ENCODE measurements at regions not wholly inside any gene's neighbourhood (a gene's known extent, or its start where the extent isn't known, plus 50 kb on each side); places are given as distances from the start of the nearest gene placed in this dataset.

DNA sequence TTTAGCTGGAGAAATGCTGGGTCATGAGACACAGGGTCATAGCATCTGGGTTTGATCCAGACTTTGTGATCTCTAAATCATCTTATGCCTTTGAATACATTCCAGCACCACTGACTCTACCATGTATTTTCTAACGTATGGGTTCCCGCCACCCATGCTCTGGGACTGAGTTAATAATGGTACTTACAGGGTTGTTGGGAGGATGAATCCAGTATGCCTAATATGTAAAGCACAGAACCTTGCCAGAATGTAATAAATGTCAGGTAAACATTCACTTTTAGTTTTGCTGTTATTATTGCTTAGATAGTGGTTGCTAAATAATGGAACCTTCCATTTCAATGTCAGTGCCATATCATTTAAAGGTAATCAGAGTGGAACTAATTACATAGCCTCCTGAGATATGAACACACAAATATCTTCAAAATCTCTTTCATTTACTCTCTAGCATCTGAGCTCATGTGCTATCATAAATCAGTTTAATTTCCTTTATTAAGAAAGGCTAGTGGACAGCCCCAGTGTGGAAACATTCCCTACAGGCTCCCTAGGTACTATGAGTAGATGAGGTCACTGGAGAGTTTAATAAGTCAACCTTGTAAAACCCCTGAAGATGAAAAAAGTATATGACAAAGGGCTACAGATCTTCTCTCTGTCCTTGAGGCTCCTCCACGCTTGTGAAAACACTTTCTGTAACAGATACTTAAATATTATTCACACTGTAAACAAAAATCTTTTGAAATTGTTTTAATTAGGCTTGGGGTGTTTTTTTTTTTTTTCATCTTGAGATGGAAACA, 226.6 kb downstream of the ALDH8A1 start:
- CTCF ChIA-PET: interaction anchor here (0.6 to 0.7 kb wide), 2 partner anchors 507 to 1563 kb away, joined by 4 to 5 read pairs; no protein-coding TSS in a partner anchor
- TF ChIP-seq CTCF (conservative IDR thresholded peaks at IDR 0.05; ENCODE audit: low read depth): no peak
- POLR2A ChIA-PET (ENCODE audit: low non-redundant PET): no interaction called here
- DNase-seq (ENCODE audit: low spot score): no peak
- H3K27ac ChIP-seq: no peak overlapping the region

DNA sequence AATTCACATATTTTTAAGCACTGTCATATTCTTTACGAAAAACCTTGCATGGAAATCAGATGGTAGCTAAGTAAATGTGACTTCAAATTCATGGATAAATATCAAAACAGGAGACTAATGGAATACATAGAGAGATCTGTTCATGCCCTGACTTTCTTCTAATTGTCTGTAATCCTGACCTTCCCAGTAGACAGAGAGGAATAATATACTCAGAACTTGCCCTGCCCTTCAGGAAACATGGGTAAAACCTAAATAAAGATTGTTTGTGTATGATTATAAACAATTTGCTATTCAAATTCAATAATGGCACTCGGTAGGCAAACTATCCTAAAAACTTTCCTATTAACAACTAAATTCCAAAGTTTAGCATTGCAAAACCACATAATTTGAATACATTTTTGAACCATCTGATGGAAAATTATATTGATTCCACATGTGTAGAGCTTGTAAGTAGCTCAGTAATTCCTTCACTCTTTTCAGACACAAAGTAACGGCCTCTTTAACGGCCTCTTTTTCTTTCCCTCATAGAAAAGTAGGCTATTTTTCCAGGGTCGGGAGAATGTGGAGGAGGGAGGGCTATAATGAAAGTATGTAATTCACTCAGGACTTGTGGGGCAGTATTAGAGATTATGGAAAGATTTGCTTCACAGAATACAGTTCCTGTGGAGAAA, 227.6 kb downstream of the ALDH8A1 start:
- DNase-seq (ENCODE audit: low spot score): no peak
- no peak for TF ChIP-seq CTCF (conservative IDR thresholded peaks at IDR 0.05; ENCODE audit: low read depth)
- ChIA-PET CTCF (interaction anchor here (0.7 kb wide), 1 partner anchor 1562 kb away, joined by 5 read pairs; no protein-coding TSS in a partner anchor), POLR2A (ENCODE audit: low non-redundant PET) (no interaction called here)
- no peak overlapping the region for H3K27ac ChIP-seq

DNA sequence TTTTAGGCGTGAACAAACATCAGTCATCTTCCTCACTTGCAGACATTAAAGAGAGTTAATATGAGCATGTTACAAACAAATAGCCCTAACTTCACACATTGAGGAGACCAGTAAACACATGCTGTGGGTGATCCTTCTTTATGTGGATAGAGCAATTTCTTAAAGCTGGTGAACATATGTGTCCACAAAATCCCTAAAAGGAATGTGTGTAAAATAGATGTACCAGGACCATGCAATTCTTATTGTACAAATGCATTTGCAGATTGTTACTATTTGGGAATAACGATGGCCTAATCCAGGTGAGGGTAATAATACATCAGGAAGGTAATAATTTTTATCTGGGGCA, 228.9 kb downstream of the ALDH8A1 start:
- no peak for DNase-seq (ENCODE audit: low spot score)
- no peak overlapping the region for H3K27ac ChIP-seq
- POLR2A ChIA-PET (ENCODE audit: low non-redundant PET): no interaction called here
- CTCF ChIA-PET: no interaction called here
- TF ChIP-seq CTCF (conservative IDR thresholded peaks at IDR 0.05; ENCODE audit: low read depth): no peak

- no peak for TF ChIP-seq CTCF (conservative IDR thresholded peaks at IDR 0.05; ENCODE audit: low read depth)
- H3K27ac ChIP-seq: no peak overlapping the region
- ChIA-PET POLR2A (ENCODE audit: low non-redundant PET) (no interaction called here), CTCF (no interaction called here)
- DNase-seq (ENCODE audit: low spot score): no peak
These were observed 229.4 kb downstream of the ALDH8A1 start for GRCh38 chr6:134720353-134721059.

DNA sequence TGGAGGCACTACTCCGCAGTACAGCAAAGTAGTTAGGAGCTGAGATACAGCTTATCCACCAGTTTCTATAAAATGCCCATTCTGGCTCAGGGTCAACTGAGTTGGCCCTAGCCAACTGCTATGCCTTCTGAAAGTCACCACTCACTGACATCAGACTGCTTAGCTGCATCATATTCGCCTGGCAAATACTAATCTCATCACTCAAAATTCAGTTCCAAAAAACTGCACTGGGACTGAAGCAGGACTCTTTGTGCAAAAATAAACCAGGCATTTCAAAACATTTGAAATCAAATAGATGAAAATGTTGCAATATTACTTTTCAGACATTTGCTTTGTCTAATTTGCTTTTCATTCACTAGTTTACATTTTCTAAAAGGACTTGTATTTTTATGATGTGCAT, 230.0 kb downstream of the ALDH8A1 start:
- H3K27ac ChIP-seq: no peak overlapping the region
- no peak for TF ChIP-seq CTCF (conservative IDR thresholded peaks at IDR 0.05; ENCODE audit: low read depth)
- ChIA-PET CTCF (no interaction called here), POLR2A (ENCODE audit: low non-redundant PET) (no interaction called here)
- no peak for DNase-seq (ENCODE audit: low spot score)

DNA sequence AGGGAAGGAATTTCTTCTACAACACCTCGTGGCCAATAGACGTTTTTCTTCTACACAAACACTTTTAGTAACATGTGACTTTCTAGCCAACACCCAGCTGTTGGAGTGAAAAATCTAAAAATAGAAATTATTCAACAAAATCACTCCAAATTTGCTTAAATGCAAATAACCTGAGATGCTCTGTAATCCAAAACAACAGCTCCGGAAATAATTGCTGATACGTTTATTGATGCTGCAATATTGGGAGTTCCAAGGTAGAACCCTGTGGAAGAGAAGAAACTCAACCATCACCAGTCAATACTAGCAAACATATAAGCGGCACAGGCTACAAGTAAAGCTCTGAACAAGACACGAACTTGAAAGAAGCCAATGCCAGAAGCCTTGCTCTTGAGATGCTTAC, 230.6 kb downstream of the ALDH8A1 start:
- no peak overlapping the region for H3K27ac ChIP-seq
- no peak for TF ChIP-seq CTCF (conservative IDR thresholded peaks at IDR 0.05; ENCODE audit: low read depth)
- POLR2A ChIA-PET (ENCODE audit: low non-redundant PET): no interaction called here
- CTCF ChIA-PET: interaction anchor here (0.6 kb wide), 1 partner anchor 221 kb away, joined by 6 read pairs; no protein-coding TSS in a partner anchor
- DNase-seq (ENCODE audit: low spot score): no peak
